Cardiac fibroblast (primary cell): ENCODE measurements at regions not wholly inside any gene's neighbourhood (a gene's known extent, or its start where the extent isn't known, plus 50 kb on each side); places are given as distances from the start of the nearest gene placed in this dataset.

ENCODE experiments used
- DNase-seq, 2 donors: peaks; one replicate each; pipeline versions ENCODE4 v3.0.0 to v3.0.0-alpha.2; 2010; ENCODE audit warnings: low read depth in 2 of 2
- H3K4me3 ChIP-seq, 2 donors: replicated peaks in 1 of 2; 1 replicate in 1 of 2; 2 replicates in 1 of 2; pipeline ENCODE4 v1.5.1; 2011; ENCODE audit warnings: low read depth in 2 of 2, low read length in 2 of 2, mild to moderate bottlenecking in 2 of 2, moderate library complexity in 1 of 2
- TF ChIP-seq, protein P1 (sequence below): IDR thresholded peaks from one replicate; pipeline ENCODE4 v1.5.1; 2011; ENCODE audit warnings: low read depth, mild to moderate bottlenecking, low read length, inconsistent platforms

GRCh38 chr1:37325010-37325409, 149.4 kb upstream of the ZC3H12A start:
- DNase-seq: no peak
- H3K4me3 ChIP-seq: no peak overlapping the region
- TF ChIP-seq, protein P1, sequence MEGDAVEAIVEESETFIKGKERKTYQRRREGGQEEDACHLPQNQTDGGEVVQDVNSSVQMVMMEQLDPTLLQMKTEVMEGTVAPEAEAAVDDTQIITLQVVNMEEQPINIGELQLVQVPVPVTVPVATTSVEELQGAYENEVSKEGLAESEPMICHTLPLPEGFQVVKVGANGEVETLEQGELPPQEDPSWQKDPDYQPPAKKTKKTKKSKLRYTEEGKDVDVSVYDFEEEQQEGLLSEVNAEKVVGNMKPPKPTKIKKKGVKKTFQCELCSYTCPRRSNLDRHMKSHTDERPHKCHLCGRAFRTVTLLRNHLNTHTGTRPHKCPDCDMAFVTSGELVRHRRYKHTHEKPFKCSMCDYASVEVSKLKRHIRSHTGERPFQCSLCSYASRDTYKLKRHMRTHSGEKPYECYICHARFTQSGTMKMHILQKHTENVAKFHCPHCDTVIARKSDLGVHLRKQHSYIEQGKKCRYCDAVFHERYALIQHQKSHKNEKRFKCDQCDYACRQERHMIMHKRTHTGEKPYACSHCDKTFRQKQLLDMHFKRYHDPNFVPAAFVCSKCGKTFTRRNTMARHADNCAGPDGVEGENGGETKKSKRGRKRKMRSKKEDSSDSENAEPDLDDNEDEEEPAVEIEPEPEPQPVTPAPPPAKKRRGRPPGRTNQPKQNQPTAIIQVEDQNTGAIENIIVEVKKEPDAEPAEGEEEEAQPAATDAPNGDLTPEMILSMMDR: no peak

- no peak for DNase-seq
- no peak overlapping the region for H3K4me3 ChIP-seq
- TF ChIP-seq, protein P1: no peak
Observed at GRCh38 chr1:37325509-37326437, 148.6 kb upstream of the ZC3H12A start.

DNA sequence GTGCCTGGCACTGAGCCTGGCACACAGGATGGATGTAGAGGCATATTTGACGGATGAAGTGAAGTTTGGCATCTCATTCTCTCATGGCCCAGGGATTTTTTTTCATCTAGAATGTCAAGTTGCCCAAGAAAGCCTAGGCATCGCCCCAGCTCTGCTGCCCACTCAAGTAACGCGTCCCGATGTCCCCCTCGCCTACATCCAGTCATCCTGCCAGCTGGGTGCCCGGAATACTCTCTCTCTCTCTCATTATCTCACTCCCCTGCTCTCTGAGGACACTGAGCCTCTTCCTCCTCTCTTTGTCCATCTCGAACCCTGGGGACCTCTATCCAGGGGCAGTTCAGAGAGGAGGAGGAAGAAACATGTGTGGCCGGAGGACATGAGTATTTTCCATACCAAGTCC, 142.3 kb upstream of the ZC3H12A start:
- H3K4me3 ChIP-seq: no peak overlapping the region
- no peak for DNase-seq
- TF ChIP-seq, protein P1: no peak

GRCh38 chr1:37338658-37339057, 135.7 kb upstream of the ZC3H12A start:
- DNase-seq: no peak
- TF ChIP-seq, protein P1: no peak
- H3K4me3 ChIP-seq: no peak overlapping the region

GRCh38 chr1:37342736-37343135, 131.6 kb upstream of the ZC3H12A start:
- no peak for DNase-seq
- TF ChIP-seq, protein P1: no peak
- H3K4me3 ChIP-seq: no peak overlapping the region

DNA sequence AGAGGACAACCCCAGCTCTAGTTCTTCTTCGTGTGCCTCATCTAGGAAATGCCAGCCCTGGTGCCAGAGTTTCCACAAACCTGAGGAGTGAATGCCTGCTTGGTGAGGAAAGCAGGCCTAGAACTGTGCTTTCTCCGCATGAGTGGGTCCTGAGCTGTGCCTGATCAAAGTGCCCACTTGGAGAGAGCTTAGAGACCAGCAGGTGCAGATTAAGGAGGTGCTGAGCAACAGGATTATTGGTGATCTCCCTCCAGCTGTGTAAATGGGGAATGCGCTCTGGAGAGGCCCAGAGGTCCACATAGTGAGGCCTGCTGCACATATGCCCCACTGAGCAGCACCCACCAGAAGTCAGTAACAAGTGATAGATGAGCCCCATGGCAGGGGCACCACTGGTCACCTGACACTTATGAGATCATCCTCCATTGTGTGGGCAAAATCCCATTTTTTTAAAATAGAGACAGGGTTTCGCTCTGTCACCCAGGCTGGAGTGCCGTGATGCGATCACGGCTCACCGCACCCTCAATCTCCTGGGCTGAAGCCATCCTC, 127.2 kb upstream of the ZC3H12A start:
- DNase-seq: no peak
- TF ChIP-seq, protein P1: no peak
- H3K4me3 ChIP-seq: no peak overlapping the region

- TF ChIP-seq, protein P1: no peak
- no peak for DNase-seq
- H3K4me3 ChIP-seq: no peak overlapping the region
Observed at GRCh38 chr1:37353871-37354270, 120.5 kb upstream of the ZC3H12A start.
